HT1080 (cell line): ENCODE measurements at regions not wholly inside any gene's neighbourhood (a gene's known extent, or its start where the extent isn't known, plus 50 kb on each side); places are given as distances from the start of the nearest gene placed in this dataset.
"Not testable (repeated sequence)": the region's sequence is repeated elsewhere in the genome, so short reads cannot be mapped to it uniquely, and the experiment has no call there.

Experiments
- DNase-seq: peaks from one replicate; pipeline ENCODE4 v3.0.0-alpha.2; 2015; ENCODE audit warnings: low read depth

DNA sequence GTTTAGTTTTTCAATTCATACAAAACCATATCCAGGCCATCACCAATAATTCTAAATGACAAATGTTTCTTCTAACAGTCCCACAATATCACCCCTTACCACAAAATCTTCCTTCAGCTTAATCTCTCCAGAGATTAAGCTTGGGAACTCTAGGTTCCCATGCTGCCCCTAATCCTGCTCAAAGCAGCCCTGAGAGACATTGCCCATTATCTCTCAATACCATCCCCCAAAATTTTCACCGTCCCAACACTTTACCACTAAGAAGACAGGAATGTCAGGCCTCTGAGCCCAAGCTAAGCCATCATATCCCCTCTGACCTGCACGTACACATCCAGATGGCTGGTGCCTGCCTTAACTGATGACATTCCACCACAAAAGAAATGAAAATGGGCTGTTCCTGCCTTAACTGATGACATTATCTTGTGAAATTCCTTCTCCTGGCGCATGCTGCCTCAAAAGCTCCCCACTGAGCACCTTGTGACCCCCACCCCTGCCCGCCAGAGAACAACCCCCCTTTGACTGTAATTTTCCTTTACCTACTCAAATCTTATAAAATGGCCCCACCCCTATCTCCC is 1530.9 kb upstream of the SPRY2 start:
- DNase-seq, result not testable (repeated sequence)

DNA sequence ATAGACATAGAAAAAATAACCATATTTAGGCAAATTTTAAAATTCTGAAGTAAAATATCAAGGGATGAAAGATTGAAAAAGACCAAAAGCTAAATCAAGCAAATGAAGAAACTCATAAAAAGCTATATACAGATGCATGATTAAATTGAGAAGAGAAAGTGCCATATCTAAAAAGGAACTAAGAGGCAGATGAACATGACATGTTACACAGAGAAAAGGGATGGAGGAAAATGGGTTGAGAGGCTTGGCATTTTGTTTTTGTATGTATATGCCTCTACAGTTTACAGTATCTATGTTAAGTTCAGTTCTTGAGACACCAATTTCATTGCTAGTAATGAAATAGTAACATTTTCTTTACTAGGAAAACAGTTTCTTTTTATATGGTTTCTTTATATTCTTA is 1507.4 kb upstream of the SPRY2 start:
- no peak for DNase-seq

DNA sequence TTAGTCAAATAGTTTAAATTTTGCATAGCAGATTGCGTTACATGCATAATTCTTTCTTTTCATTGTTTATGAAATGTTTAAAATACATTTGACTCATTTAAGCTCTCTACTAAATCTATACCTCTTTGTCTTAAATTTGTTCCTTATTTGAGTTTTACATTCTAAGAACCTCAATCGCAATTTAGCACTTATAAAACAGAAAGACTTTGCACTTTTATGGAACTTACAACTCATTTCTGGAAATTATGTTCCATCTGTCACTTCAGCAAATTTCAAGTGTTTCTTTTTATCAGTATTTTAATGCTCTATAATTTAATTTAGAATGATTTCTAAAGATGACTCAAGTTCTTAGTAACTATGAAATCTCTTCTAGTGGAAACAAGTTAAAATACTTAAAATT is 1505.8 kb upstream of the SPRY2 start:
- no peak for DNase-seq

DNA sequence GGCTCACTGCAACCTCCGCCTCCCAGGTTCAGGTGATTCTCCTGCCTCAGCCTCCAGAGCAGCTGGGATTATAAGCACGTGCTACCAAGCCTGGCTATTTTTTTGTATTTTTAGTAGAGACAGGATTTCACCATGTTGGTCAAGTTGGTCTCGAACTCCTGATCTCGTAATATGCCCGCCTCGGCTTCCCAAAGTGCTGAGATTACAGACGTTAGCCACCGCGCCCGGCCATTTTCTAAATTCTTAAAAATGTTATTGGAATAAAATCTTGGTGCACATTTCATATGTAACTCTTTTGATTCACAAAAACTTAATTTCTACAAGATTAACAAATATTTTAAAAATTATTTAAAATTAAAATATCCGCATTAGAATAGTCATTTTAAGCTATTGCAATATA is 1480.3 kb upstream of the SPRY2 start:
- DNase-seq, result no peak

DNA sequence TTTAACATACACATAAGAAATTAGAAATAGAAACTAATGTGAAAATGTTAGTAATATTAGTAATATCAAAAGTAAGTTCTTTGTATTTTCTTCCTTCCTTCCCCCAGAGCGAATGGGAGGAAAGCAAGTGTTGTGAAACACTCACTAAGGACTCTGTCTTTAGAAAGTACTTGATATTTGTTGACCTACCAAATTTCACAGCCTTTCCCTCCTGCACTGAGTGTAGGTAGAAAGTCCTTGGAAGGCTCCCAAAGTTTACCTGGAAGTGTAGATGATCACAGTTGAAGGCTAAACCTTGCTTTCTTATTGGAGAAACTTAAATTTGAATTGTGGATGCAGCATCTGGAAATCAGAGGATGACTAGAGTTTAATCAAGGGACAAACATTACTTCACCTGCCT is 1459.5 kb upstream of the SPRY2 start:
- no peak for DNase-seq

DNA sequence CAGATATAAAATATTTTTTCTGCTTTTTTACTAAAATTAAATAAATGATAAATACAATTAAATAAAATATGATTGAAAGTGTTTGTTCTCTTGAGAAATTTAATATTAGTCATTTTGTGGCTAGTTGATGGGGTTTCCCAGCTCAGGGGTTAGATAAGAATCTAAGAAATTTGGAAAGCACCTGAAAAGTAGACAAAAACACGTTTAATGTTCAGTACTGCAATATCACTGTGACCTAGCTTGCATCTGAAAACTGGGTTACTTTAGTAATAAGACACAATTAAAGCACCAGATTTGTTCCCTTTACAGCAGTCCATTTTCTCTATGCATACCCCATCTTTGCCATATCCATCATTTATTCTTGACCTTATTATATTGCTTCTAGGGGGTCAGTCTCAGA is 1454.8 kb upstream of the SPRY2 start:
- DNase-seq, result no peak

DNA sequence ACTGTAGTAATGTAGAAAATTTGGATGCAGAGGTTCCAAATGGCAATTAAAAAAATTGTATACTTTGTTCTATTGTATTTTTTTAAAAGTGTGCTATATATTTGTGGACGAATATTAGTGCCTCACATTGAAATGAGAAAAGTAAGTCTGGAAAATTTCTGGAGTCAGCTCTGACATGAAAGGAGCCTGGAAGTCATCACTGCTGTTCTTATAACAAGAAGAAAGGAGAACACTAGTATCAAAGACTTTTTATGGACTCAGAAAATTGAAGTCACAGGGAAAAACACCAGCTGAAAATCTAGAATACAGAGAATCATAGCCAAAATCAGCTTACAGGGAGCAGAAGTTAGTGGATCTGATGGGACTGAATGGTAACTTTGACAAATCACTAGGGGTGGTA is 1450.7 kb upstream of the SPRY2 start:
- no peak for DNase-seq

DNA sequence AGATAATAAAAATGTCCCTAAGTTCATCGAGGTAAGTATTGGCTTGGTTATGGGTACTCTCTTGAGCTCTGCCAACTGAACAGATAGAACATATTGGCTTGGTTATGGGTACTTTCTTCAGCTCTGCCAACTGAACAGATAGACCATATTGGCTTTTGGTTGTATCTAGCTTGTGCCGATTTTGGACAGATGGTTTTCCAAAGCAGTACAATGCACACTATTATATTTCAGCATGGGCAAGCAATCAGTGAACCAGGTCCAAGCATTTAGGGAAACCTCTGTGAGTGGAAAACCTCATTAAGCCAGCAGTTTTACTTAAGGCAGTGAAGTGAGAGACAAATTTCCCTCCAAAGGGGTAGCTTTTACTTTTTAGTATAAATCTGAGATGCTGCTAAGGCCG is 1440.5 kb upstream of the SPRY2 start:
- no peak for DNase-seq

DNA sequence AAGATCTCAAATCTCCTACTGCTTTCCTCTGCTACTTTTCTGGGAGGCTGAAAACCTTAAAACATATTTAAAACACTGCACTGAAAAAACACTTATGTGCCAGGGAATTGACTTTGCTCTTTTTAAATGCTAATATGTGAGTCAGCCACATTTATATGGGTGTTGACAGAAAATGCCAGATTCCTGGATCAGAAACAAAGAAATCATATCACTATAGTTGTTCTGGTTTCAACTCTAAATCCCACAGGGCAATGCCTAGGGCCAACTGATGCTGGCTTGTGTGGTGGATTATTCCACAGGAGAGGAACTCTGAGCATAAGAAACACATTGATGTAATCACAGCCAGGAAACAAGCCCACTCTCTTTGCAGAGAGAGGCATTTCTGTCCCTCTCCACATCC is 1439.0 kb upstream of the SPRY2 start:
- no peak for DNase-seq

DNA sequence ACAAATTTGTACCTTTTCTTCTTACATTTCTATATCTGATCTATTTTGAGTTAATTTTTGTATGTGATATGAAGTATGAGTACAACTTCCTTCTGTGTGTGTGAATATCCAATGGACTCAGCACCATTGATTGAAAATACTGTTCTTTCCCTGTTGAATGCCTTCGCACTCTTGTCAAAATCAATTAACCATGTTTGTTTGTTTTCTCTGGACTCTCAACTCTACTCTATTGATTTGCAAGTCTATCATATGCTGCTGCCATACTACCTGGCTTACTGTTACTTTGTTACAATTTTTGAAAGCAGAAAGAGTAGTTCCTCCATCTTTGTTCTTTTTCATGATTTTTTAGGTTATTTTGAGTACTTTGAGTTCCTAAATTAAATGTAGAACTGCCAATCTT is 1437.4 kb upstream of the SPRY2 start:
- DNase-seq, result no peak

DNA sequence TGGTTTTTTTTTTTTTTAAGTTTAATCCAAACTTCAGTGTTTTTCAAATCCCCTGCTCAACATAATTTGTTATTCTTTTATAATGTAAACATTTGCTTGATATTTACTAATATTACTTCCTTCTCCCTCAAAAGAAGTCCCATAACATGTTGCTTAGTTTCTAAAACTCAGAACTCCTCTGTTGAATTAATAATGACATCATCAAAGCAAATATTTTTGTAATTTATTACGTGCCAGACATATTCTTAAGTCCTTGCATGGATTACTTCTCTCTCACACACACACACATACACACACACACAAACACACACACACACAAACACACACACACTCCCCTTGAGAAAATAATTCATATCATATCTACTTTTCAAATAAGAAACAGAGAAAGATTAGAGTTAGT is 1432.3 kb upstream of the SPRY2 start:
- no peak for DNase-seq

DNA sequence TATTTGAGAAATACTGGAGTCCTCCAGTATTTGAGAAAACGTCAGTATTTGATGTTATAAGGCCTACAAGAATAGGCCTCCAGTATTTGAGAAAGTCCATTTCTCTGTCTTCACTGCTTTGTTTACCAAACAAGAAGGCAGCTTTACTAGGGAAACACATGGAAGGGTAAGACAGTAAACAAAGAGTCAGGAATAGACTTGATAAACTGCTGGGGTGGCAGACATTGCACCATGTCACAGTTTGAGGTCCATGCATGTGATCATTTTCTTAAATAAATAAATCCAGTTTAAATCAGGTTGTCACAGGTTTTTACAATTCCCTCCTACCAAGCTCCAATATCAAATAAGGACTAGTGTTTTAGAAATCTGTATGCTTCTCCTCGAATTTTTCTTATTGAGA is 1431.0 kb upstream of the SPRY2 start:
- no peak for DNase-seq

DNA sequence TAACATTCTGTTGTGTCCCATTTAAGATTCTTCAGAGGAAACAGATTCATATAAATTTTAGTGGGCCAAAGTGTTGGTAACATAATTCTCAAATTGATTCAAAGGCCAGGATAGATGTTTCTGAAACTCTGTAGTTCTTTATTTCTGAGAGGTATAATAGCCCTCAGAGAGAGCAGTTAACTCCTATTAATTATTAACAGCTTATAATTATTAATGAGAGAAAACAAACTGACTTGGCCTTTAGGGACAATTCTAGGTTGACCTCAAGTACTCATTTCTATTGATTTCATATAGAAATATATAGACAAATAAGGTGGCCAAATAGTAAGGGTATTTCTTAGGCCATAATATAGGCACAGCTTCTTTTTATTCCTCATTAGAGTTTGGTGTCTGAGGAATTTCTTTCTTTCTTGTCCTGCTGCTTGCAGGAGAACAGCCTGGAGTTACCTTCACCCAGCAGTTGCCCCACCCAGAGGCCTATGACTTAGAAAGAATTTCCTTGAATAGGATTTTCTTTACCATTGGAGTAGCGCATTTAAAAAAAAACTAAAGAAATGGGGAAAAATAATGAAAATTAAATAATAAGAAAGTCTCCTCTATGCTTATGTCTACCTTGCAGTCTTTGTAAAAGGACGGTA is 1430.1 kb upstream of the SPRY2 start:
- DNase-seq, result no peak

DNA sequence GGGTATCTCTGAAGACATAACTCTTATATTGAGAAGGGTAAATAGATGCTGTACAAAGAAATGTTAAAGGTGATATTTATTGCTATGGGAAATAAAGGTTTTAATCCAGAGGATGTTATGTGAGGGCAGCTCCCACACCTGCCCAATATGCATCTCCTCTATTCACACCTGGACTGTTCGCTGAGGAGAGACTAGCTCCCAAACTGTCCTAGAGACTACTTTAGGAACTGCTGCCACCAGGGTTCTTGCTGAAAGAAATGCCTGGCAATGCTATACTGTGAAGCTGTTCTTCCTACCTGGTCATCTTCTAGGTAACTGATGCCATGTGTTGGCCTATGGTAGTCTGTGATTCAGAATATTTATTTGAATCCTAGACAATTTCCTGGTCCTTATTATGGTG is 1421.5 kb upstream of the SPRY2 start:
- no peak for DNase-seq

DNA sequence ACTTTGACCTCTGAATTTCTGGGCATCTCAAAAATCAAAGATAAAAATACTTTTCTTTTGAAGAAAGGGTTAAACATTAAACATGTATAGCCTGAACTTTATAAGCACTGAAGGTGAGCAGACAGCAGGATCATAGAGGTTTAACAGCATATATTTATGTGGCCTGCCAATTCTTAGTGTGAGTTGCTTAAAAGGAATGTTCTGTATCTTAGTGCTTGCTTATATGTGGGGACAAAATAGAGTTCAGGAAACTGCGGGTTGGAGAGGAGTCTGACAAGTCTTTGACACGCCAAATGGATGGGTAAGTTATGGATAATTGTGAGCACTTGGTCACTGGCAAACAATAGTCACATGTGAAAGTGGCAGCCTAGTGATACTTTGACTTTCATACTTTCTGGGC is 1419.4 kb upstream of the SPRY2 start:
- DNase-seq, result peak; percentile 54

DNA sequence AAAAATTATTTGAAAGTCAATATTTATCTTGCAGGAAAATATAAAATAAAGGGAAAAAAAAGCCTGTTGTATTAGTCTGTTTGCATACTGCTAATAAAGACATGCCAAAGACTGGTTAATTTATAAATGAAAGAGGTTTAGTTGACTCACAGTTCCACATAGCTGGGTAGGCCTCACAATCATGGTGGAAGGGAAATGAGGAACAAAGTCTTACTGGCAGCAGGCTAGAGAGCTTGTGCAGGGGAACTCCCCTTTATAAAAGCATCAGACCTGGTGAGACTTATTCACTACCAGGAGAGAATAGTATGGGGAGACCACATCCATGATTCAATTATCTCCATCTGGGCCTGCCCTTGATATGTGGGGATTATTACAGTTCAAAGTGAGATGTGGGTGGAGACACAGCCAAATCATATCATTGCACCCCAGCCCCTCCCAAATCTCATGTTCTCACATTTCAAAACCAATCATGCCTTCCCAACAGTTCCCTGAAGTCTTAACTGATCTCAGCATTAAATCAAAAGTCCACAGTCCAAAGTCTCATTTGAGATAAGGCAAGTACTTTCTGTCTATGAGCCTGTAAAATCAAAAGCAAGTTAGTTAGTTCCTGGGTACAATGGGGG is 1416.5 kb upstream of the SPRY2 start:
- no peak for DNase-seq

DNA sequence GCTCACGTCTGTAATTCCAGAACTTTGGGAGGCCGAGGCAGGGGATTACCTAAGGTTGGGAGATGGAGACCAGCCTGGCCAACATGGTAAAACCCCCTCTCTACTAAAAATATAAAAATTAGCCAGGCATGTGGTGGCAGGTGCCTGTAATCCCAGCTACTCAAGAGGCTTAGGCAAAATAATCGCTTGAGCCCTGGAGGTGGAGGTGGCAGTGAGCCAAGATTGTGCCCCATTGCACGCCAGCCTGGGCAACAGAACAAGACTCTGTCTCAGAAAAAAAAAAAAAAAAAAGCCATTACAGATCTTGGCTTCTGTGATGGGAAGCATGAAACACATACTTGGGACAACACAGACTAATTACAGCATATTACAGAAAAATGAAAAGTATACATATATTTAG is 1404.5 kb upstream of the SPRY2 start:
- DNase-seq, result no peak

DNA sequence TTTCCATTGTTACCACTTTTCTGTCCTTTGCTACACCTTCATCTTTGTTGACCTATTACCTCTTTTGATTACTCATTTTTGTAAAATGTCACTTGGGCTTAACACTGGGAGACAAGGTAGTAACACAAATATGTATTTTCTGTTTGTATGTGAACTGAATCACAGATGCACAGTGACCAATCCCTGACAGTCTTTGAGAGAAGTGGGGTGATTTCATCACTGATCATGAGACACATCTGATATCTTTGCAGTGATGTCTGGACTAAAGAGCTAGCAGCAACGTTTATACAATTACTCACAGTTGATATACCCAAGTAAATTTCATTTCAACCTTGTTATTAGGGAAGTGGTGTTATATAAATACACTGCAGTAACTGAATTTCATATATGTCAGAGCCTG is 1397.4 kb upstream of the SPRY2 start:
- DNase-seq, result peak; percentile 45

DNA sequence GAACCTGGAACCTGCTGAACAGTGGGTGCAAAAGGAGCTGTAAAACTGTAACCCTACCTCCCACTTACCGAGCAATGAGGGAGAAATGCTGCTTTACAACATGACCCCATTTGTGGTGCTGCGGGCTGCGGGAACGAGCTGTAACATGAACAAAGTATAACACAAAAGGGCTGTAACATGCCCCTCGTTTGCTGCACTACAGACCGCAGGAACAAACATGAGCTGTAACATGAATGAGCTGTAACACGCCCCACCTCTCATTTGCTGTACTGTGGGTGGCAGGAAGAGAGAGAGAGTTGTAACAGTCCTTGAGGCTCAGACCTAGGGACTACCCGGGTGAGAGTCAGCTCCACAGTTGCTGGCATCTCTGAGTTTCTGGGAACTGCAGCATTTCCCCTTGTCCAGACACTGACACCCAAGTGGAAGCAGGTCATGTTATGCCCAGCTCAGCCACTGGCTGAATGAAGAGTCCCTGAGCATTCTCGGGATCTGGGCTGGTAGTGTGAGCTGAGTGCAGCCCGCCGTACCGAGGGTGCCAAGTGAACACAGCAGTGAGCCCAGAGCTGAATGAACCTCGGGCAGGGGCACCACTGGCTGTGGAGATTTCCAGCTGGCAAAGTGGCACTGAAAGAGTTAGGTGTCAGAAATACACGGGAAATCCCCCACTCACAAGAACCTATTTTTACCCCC is 1385.3 kb upstream of the SPRY2 start:
- DNase-seq, result peak; percentile 61

DNA sequence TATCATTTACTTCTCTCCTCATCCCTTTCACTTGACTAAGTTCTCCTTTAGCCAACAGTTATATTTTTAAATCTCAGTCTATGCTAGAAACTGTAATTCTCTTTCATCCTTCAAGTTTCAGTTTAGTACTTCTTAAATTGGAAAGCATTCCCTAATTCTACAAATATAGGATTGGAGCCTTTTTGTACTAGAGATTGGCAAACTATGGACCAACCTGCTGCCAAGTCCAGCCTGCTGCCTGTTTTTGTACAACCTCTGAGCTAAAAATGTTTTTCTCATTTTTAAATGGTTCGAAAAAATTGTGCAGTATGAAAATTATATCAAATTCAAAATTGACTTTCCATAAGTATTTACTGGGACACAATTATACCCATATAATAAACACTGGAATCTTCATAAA is 1381.5 kb upstream of the SPRY2 start:
- no peak for DNase-seq

DNA sequence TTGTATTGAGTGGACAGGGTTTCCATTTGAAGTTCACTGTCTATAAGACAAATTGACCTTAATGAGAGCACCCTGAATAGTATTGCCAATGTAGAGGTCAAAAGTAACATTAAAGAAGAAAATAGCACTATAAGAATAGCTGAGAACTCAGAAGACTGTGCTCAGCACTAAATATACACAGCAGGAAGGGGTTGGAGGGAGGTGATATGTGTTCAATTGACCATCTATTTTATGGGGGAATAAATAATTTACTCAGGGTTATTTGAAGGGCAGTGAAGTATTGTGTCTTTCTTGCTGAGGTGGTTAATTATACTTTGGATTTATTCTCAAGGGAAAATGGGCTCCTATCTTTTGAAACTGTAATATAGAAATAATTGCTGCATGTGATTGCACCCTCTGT is 1380.5 kb upstream of the SPRY2 start:
- no peak for DNase-seq

DNA sequence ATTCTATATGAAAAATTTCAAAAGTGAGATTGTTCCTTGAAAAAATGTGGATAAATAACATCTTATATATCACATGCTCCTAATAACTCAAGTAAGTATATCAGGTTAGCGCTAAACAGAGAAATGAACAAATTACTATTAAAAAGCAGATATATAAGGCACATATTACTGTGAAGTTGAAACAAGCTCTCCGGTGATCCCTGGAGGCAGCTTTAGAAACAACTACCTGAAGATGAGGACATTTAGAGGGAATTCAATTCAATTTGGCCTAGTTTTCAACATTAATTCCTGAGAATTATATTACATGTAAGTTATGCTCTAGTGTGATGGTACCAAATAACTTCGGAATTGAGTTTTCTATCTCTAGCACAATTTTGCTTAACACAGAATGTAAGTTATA is 1373.6 kb upstream of the SPRY2 start:
- no peak for DNase-seq

DNA sequence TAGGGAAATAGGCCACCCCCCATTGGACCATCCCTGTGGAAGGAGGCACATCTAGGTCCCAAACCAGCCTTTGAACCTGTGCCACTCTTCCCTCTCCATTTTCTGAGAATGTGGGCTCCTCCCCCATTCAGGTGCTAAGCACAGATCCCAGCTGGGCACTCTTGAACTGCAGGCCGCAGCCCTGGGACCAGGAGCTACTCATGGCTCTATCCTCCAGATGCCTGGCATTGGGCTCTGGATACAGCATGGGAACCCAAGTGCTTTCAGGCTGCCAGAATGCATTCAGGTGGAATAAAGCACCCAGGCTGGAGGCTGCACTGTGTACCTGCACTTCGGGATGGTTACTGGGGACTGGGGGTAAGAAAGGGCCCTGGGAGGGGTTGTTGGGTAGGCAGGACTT is 1372.3 kb upstream of the SPRY2 start:
- DNase-seq, result no peak
